ENCODE measurements at regions not wholly inside any gene's neighbourhood (a gene's known extent, or its start where the extent isn't known, plus 50 kb on each side); places are given as distances from the start of the nearest gene placed in this dataset.

DNA sequence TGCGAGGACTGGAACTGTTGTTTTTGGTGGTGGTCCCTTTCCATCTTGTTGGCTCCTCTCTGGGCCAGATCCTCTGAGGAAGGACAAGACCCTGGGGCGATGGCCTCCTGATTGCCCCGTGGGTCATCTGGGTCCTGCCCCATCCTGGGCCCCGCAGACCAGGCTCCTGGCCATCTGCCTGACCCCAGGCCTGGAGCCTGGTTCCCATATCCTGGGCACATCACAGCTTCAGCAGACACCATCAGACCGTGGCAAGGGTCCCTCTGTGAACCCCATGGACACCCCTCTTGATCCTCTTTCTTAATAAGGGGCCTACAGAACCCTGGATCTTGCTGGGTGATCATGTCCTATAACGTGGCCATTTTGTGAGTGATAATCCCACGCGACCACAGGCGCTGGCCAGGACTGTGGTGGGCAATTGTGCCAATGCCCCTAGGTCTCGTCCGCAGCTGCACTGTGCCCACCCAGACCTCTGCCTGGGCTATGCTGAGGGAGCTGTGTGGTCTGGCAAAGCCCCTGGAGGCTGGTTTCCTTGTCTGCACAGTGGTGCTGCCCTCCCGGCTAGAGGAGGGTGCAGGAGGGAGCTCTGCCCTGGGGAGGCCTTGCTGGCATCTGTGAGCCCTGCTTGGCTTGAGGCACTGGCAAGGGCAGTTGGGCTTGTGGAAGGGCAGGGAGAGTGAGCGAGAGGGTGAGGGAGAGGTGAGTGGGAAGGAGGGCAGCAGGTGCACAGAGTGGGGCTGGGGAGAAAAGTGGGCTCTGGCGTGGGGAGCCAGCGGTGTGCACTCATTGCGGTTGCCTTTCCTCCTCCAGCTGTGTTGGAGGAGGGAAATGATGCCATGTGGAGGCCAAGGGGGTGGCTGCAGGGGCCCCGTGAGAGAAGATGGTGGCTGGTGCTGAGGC is 53.1 kb upstream of the PRR23E start:
- no peak for DNase-seq

DNA sequence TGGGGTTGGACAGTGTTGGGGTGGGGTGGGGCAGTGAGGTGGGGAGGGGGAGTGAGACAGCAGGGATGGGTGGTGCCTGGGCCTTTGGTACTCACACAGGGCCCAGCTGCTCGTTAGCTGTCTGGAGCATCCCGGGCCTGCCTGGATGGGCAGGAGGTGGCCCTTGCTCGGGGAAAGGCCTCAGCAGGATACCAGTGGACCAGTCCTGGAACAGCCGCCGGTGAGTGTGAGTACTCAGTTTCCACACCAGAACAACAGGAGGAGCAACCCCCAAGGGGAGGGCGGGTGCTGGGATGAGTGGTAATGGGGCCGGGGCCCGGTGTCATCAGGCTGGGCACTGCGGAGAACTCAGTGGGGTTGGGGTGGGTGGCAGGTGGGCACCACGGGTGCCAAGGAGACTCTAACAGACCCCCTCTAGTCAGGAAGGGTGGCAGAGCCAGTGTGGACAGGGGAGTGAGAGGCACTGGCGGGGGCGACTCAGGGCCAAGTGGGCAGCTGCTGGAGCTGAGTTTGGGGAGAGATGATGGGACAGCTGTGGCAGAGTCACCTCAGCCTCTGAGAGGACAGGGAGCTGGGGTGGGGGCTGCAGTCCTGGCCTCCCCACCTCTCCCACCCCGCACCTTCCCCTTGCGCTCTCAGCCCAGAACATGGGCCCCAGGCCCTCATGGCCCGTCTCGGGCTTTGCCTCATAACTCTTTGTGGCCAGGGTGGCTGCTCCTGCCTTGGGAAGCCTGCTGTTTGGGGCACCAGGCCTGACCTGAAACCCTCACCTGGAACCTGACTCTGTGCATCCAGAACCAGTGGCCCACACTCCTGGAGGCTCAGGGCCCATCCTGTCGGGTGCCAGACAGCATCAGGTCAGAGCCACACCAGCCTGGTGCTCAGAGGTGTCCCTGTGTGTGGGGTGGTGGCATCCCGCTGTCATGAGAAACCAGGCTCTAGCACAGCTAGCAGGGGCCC is 52.1 kb upstream of the PRR23E start:
- no peak for DNase-seq

DNA sequence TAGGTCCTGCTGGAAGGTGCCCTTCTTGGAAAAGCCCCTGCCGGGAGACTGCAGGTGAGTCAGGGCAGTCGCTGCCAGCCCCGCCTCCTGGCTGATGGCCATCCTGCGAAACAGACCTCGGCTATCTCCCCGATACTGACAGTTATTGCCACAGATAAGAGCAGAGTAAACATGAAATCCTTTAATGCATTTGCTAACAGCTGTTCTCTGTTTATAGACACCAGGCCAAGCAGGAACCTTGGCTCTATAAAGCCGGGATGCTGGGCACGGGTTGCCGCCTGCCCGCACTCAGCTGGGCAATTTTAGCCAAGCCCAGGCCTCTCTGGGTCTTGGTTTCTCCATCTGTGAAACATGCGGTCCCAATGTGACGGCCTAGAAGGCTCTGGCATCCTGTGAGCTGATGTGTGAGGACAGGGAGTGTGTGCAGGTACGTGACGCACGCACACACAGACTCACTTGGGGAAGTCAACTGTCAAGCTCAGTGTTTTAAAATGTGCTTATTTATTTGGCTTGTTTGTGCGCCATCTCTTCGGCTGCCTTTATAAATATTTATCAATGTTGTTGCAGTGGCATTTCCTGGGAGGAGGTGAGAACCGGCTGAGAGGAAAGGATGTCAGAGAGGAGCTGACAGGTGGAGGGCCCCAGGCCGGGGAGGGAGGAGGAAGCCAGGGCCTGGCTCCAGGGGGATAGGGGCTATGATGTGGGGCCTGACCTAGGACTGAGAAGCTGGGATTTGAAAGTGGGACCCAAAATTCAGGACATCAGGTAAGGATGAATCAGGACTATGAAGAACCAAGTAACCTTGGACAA is 50.8 kb upstream of the PRR23E start:
- DNase-seq, result peak; percentile 70

Data from DMS 273 treated with DMSO at 0.1 percent for 48 hours (cell line).